C4-2B (cell line): ENCODE measurements at regions not wholly inside any gene's neighbourhood (a gene's known extent, or its start where the extent isn't known, plus 50 kb on each side); places are given as distances from the start of the nearest gene placed in this dataset.

ENCODE experiments used
- ZFX ChIP-seq: fragments of 450-650 bp; IDR thresholded peaks from 2 replicates; pipeline ENCODE4 v1.6.1; 2017
- TF ChIP-seq, protein P1 (sequence below): fragments of 450-650 bp; conservative IDR thresholded peaks from 2 replicates; pipeline ENCODE4 v1.5.1; 2017; ENCODE audit warnings: mild to moderate bottlenecking

- TF ChIP-seq, protein P1, sequence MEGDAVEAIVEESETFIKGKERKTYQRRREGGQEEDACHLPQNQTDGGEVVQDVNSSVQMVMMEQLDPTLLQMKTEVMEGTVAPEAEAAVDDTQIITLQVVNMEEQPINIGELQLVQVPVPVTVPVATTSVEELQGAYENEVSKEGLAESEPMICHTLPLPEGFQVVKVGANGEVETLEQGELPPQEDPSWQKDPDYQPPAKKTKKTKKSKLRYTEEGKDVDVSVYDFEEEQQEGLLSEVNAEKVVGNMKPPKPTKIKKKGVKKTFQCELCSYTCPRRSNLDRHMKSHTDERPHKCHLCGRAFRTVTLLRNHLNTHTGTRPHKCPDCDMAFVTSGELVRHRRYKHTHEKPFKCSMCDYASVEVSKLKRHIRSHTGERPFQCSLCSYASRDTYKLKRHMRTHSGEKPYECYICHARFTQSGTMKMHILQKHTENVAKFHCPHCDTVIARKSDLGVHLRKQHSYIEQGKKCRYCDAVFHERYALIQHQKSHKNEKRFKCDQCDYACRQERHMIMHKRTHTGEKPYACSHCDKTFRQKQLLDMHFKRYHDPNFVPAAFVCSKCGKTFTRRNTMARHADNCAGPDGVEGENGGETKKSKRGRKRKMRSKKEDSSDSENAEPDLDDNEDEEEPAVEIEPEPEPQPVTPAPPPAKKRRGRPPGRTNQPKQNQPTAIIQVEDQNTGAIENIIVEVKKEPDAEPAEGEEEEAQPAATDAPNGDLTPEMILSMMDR, result no peak
- no peak for TF ChIP-seq ZFX
Observed at GRCh38 chr7:33739286-33739685, 166.1 kb upstream of the BMPER start.
